PC-3 (cell line): ENCODE measurements at regions not wholly inside any gene's neighbourhood (a gene's known extent, or its start where the extent isn't known, plus 50 kb on each side); places are given as distances from the start of the nearest gene placed in this dataset.

Experiments used
- CTCF ChIP-seq: fragments of 300-600 bp; sonication (generic); conservative IDR thresholded peaks from 2 replicates; pipeline ENCODE4 v1.5.1; 2017; ENCODE audit warnings: antibody characterized with exemption, low read depth, mild to moderate bottlenecking, low read length
- EZH2 ChIP-seq: fragments of 300-600 bp; sonication (generic); IDR thresholded peaks from one replicate; pipeline ENCODE4 v1.6.1; 2017; ENCODE audit warnings: antibody characterized with exemption, mild to moderate bottlenecking, low read length; ENCODE audit not compliant: unreplicated experiment

DNA sequence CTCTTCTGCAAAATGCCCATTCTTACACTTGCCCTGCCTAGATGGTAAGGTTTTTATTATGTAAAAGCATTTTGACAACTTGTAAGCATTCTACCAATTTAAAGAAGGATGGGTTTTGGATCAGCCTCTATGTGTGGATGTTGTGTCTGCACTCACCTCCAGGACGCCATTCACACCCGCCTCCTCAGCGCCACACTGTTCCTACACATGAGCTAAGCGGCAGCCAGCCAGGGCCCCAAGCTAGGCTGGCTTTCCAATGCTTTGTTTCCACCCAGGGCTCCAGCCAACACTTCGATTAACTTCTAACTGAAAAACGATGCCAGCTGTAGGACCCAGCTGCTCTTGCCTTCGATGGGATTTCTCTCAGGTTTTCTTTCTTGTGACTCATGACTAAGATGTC, 73.3 kb upstream of the FZD7 start:
- no peak for TF ChIP-seq CTCF
- no peak for TF ChIP-seq EZH2
